MM.1S (cell line): ENCODE measurements at regions not wholly inside any gene's neighbourhood (a gene's known extent, or its start where the extent isn't known, plus 50 kb on each side); places are given as distances from the start of the nearest gene placed in this dataset.

Experiments used
- DNase-seq: peaks from one replicate; pipeline ENCODE4 v3.0.0-alpha.2; 2015
- H2AFZ ChIP-seq: fragments of 300-600 bp; sonication (generic); 2 replicates; pipeline ENCODE4 v1.6.0; 2016; ENCODE audit warnings: antibody characterized with exemption, low read length
- H3F3A ChIP-seq: fragments of 300-600 bp; sonication (generic); 2 replicates; pipeline ENCODE4 v1.6.1; 2016; ENCODE audit warnings: mild to moderate bottlenecking, antibody characterized with exemption, low read length, moderate library complexity, mixed read lengths; ENCODE audit not compliant: insufficient read depth
- H3K27ac ChIP-seq: fragments of 300-600 bp; sonication (generic); 2 replicates; pipeline ENCODE4 v1.5.1; 2016; ENCODE audit warnings: mild to moderate bottlenecking, low read length
- H3K27me3 ChIP-seq: fragments of 300-600 bp; sonication (generic); replicated peaks from 2 replicates; pipeline ENCODE4 v1.6.0; 2016; ENCODE audit warnings: low read length; ENCODE audit not compliant: insufficient read depth
- H3K36me3 ChIP-seq: fragments of 300-600 bp; sonication (generic); replicated peaks from 2 replicates; pipeline ENCODE4 v1.6.1; 2016; ENCODE audit warnings: mild to moderate bottlenecking, low read length, mixed read lengths; ENCODE audit not compliant: insufficient read depth
- H3K4me1 ChIP-seq: fragments of 300-600 bp; sonication (generic); 2 replicates; pipeline ENCODE4 v1.6.1; 2016; ENCODE audit warnings: low read length, mixed read lengths
- H3K4me2 ChIP-seq: fragments of 300-600 bp; sonication (generic); 2 replicates; pipeline ENCODE4 v1.6.0; 2016; ENCODE audit warnings: low read depth, low read length
- H3K4me3 ChIP-seq: fragments of 300-600 bp; sonication (generic); 2 replicates; pipeline ENCODE4 v1.5.1; 2016; ENCODE audit warnings: low read length, mixed read lengths
- H3K79me2 ChIP-seq: fragments of 300-600 bp; sonication (generic); 2 replicates; pipeline ENCODE4 v1.6.1; 2016; ENCODE audit warnings: mixed run types, low read length, mixed read lengths
- H3K9ac ChIP-seq: fragments of 300-600 bp; sonication (generic); 2 replicates; pipeline ENCODE4 v1.6.1; 2016; ENCODE audit warnings: low read length, mixed read lengths
- H3K9me2 ChIP-seq: fragments of 300-600 bp; sonication (generic); replicated peaks from 2 replicates; pipeline ENCODE4 v1.6.1; 2016; ENCODE audit warnings: mild to moderate bottlenecking, low read length, mixed read lengths; ENCODE audit not compliant: insufficient read depth
- H3K9me3 ChIP-seq: fragments of 300-600 bp; sonication (generic); replicated peaks from 2 replicates; pipeline ENCODE4 v1.6.1; 2016; ENCODE audit warnings: mild to moderate bottlenecking, low read length, mixed read lengths; ENCODE audit not compliant: insufficient read depth
- H4K20me1 ChIP-seq: fragments of 300-600 bp; sonication (generic); 2 replicates; pipeline ENCODE4 v1.6.1; 2016; ENCODE audit warnings: mild to moderate bottlenecking, low read length, moderate library complexity, mixed read lengths; ENCODE audit not compliant: insufficient read depth
- EZH2 ChIP-seq: fragments of 300-600 bp; sonication (generic); optimal IDR thresholded peaks from 2 replicates; pipeline ENCODE3; 2017; ENCODE audit warnings: low read depth, mild to moderate bottlenecking, antibody characterized with exemption, low read length, mixed read lengths
- EZH2phosphoT487 ChIP-seq: fragments of 300-600 bp; sonication (generic); IDR thresholded peaks from 2 replicates; pipeline ENCODE4 v1.6.1; 2018; ENCODE audit warnings: antibody characterized with exemption, low read length
- TF ChIP-seq, protein P1 (sequence below): fragments of 300-600 bp; sonication (generic); IDR thresholded peaks from 2 replicates; pipeline ENCODE4 v1.5.1; 2016; ENCODE audit warnings: antibody characterized with exemption, low read length, mixed read lengths

DNA sequence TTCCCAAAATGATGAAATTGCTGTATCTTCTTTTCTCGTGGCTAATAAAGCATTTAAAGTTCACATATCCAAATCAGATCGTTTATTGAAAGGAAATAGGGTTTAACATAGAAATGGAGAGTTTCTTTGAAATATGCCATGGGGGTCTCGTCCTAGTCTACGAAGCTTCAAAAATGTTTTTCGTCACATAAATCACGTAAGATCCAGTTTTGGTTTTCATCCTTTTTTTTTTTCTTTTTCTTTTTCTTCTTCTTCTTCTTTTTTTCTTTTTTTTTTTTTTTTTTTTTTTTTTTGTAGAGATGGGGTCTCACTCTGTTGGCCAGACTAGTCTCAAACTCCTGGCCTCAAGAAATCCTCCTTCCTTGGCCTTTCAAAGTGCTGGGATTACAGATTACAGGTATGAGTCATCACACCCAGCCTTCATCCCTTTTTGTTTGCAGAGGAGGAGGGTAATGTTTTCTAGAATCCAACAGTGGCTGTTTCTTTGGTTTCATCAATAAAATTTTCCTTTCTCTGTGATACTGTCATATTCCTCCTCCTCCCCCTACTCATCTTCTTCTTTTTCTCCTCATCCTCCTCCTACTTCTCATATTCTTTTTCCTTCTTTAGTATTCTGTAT lies 94.7 kb upstream of the LOC128125822 start:
- H3K4me2 ChIP-seq: no peak overlapping the region
- H3K9me2 ChIP-seq: no peaks in the 10 kb centered on the region
- H3K9ac ChIP-seq: no peak overlapping the region
- H3K9me3 ChIP-seq: no peaks in the 10 kb centered on the region
- no peaks in the 10 kb centered on the region for H3F3A ChIP-seq
- DNase-seq: no peak
- H3K36me3 ChIP-seq: no peaks in the 10 kb centered on the region
- no peaks in the 10 kb centered on the region for H3K27me3 ChIP-seq
- no peak overlapping the region for H2AFZ ChIP-seq
- no peaks in the 10 kb centered on the region for H4K20me1 ChIP-seq
- H3K79me2 ChIP-seq: no peaks in the 10 kb centered on the region
- H3K27ac ChIP-seq: no peak overlapping the region
- TF ChIP-seq EZH2phosphoT487 (no peak), EZH2 (no peak)
- TF ChIP-seq, protein P1, sequence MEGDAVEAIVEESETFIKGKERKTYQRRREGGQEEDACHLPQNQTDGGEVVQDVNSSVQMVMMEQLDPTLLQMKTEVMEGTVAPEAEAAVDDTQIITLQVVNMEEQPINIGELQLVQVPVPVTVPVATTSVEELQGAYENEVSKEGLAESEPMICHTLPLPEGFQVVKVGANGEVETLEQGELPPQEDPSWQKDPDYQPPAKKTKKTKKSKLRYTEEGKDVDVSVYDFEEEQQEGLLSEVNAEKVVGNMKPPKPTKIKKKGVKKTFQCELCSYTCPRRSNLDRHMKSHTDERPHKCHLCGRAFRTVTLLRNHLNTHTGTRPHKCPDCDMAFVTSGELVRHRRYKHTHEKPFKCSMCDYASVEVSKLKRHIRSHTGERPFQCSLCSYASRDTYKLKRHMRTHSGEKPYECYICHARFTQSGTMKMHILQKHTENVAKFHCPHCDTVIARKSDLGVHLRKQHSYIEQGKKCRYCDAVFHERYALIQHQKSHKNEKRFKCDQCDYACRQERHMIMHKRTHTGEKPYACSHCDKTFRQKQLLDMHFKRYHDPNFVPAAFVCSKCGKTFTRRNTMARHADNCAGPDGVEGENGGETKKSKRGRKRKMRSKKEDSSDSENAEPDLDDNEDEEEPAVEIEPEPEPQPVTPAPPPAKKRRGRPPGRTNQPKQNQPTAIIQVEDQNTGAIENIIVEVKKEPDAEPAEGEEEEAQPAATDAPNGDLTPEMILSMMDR: no peak
- no peaks in the 10 kb centered on the region for H3K4me1 ChIP-seq
- no peak overlapping the region for H3K4me3 ChIP-seq

DNA sequence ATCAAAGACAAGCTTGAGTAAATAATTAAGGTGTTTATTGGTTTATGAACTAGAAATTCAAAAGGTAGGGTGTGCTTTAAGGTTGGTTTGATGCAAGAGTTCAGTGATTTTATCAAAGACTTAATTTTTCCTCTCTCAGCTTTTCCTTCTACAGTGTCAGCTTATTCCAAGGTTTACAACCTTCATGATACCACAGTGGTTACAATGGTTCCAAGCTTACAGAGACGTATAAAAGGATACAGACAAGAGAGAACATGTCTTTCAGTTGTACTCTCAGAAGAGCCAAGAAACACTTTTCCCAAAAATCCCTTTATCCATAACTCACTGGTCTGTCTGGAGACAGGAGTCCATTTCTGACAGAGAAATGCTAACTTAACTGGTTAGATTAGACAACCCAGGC lies 93.5 kb upstream of the LOC128125822 start:
- Histone ChIP-seq H3K4me1 (no peaks in the 10 kb centered on the region), H3K79me2 (no peaks in the 10 kb centered on the region), H3K36me3 (no peaks in the 10 kb centered on the region), H3K9me3 (no peaks in the 10 kb centered on the region), H4K20me1 (no peaks in the 10 kb centered on the region), H3K4me3 (no peak overlapping the region), H3K27ac (no peak overlapping the region), H2AFZ (no peak overlapping the region), H3K27me3 (no peaks in the 10 kb centered on the region), H3F3A (no peaks in the 10 kb centered on the region), H3K4me2 (no peak overlapping the region), H3K9ac (no peak overlapping the region), H3K9me2 (no peaks in the 10 kb centered on the region)
- TF ChIP-seq EZH2phosphoT487: no peak
- TF ChIP-seq, protein P1: no peak
- TF ChIP-seq EZH2: no peak
- DNase-seq: no peak

DNA sequence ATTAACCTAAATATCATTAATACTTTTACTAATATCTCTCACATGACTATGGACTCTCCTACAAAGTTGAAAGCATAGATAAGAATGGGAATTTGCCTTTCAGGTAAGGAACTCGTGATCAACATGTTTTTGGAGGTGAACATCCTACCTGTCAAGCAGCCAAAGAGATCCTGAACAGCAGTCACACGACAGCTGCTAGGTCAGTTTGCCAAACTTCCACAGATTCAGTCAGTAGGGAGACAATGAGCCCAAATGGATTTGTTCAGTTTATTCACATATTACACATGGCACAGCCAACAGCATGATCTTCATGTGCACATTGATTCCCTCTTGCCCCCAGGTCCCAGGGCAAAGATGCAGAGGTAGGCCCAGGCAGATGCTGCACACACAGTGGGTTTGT lies 86.1 kb upstream of the LOC128125822 start:
- DNase-seq: no peak
- TF ChIP-seq, protein P1: no peak
- TF ChIP-seq EZH2: no peak
- no peak for TF ChIP-seq EZH2phosphoT487
- Histone ChIP-seq H3K4me3 (no peak overlapping the region), H3K4me2 (no peak overlapping the region), H3K36me3 (no peaks in the 10 kb centered on the region), H4K20me1 (no peaks in the 10 kb centered on the region), H3K27ac (no peak overlapping the region), H3K9me2 (no peaks in the 10 kb centered on the region), H2AFZ (no peak overlapping the region), H3K4me1 (no peaks in the 10 kb centered on the region), H3K9me3 (no peaks in the 10 kb centered on the region), H3K27me3 (no peaks in the 10 kb centered on the region), H3K9ac (no peak overlapping the region), H3F3A (no peaks in the 10 kb centered on the region), H3K79me2 (no peaks in the 10 kb centered on the region)
